ENCODE measurements at regions not wholly inside any gene's neighbourhood (a gene's known extent, or its start where the extent isn't known, plus 50 kb on each side); places are given as distances from the start of the nearest gene placed in this dataset.

- Histone ChIP-seq H3K9ac (ENCODE audit: low read depth, low read length) (no peak overlapping the region), H3K27me3 (ENCODE audit: control insufficient read depth, insufficient read depth, low read length) (no peaks in the 10 kb centered on the region), H3K4me2 (ENCODE audit: low read length) (peak overlapping the region; percentile 2), H3K9me3 (replicated peaks; ENCODE audit: low read length) (no peaks in the 10 kb centered on the region), H3K36me3 (ENCODE audit: insufficient read depth, low read length) (no peaks in the 10 kb centered on the region), H3K4me1 (ENCODE audit: control insufficient read depth, insufficient read depth, low read length) (peaks cover 26% of the 10 kb centered on the region), H3K4me3 (ENCODE audit: low read length) (no peak overlapping the region)
Measured at GRCh38 chr4:81607950-81608349, 136.2 kb upstream of the RASGEF1B start.

- H3K4me1 ChIP-seq (ENCODE audit: control insufficient read depth, insufficient read depth, low read length) = peaks cover 26% of the 10 kb centered on the region
Measured at GRCh38 chr4:81606801-81607501, 135.2 kb upstream of the RASGEF1B start.

DNA sequence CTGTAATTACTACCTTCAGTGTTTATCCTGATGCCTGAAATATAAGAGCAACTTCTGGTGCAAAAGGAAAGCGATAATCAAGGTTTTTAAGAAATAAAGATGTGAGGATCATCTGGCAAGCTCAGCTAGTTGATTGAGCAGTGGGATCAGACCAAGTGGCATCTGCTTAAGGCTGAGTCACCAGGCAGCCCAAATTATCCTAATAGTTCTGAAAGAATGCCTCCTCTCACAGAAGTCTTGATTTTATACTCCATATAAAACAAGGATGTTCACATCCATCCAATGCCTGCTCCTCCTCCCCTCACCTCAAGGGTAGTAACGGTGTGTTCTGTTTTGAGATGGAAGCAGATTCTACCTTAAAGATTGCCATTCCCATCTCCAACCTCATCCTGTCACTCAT lies 134.5 kb upstream of the RASGEF1B start:
- no peak overlapping the region for H3K9ac ChIP-seq (ENCODE audit: low read depth, low read length)
- no peaks in the 10 kb centered on the region for H3K9me3 ChIP-seq (replicated peaks; ENCODE audit: low read length)
- H3K4me1 ChIP-seq (ENCODE audit: control insufficient read depth, insufficient read depth, low read length) = peaks cover 30% of the 10 kb centered on the region
- H3K4me3 ChIP-seq (ENCODE audit: low read length) = peak overlapping the region; percentile 12
- peaks cover 2% of the 10 kb centered on the region for H3K27me3 ChIP-seq (ENCODE audit: control insufficient read depth, insufficient read depth, low read length)
- H3K36me3 ChIP-seq (ENCODE audit: insufficient read depth, low read length) = no peaks in the 10 kb centered on the region
- peak overlapping the region; percentile 60 for H3K4me2 ChIP-seq (ENCODE audit: low read length)

More at GRCh38 chr4:81606801-81607501, 135.2 kb upstream of the RASGEF1B start:
- no peaks in the 10 kb centered on the region for H3K36me3 ChIP-seq (ENCODE audit: insufficient read depth, low read length)
- H3K4me2 ChIP-seq (ENCODE audit: low read length) = peak overlapping the region; percentile 60
- H3K4me3 ChIP-seq (ENCODE audit: low read length) = peak overlapping the region; percentile 12
- no peak overlapping the region for H3K9ac ChIP-seq (ENCODE audit: low read depth, low read length)
- H3K9me3 ChIP-seq (replicated peaks; ENCODE audit: low read length) = no peaks in the 10 kb centered on the region
- peaks cover 2% of the 10 kb centered on the region for H3K27me3 ChIP-seq (ENCODE audit: control insufficient read depth, insufficient read depth, low read length)

GRCh38 chr4:81605271-81605670 lies 133.6 kb upstream of the RASGEF1B start:
- H3K4me3 ChIP-seq (ENCODE audit: low read length) = no peak overlapping the region
- no peak overlapping the region for H3K4me2 ChIP-seq (ENCODE audit: low read length)
- H3K4me1 ChIP-seq (ENCODE audit: control insufficient read depth, insufficient read depth, low read length) = peaks cover 36% of the 10 kb centered on the region
- peaks cover 2% of the 10 kb centered on the region for H3K27me3 ChIP-seq (ENCODE audit: control insufficient read depth, insufficient read depth, low read length)
- H3K9me3 ChIP-seq (replicated peaks; ENCODE audit: low read length) = no peaks in the 10 kb centered on the region
- H3K9ac ChIP-seq (ENCODE audit: low read depth, low read length) = no peak overlapping the region
- H3K36me3 ChIP-seq (ENCODE audit: insufficient read depth, low read length) = no peaks in the 10 kb centered on the region

DNA sequence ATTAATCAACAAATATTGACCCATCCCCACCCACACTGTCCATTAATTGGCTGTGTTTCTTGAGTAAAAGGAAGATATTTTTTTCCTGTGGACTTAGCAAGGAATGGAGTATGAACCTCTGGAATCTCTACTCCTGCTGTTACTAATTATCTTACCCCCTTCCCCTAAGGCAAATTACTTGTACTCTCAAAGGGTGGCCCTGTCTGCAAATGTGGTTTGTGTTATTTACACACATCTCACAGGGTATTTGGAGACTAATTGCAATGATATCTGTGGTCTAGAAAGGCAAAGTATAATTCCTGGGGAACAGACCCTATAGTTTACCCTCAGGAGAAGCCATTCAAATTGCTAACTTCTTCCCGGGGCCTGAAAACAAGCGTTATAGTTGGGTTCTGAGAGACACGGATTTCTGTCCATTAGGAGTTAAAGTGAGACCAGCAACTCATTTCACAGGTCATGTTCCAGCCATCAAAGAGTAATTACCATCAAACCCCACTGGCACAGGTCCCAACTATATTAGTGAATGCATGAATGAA lies 133.0 kb upstream of the RASGEF1B start:
- Histone ChIP-seq H3K9ac (ENCODE audit: low read depth, low read length) (no peak overlapping the region), H3K4me3 (ENCODE audit: low read length) (no peak overlapping the region), H3K9me3 (replicated peaks; ENCODE audit: low read length) (no peaks in the 10 kb centered on the region), H3K27me3 (ENCODE audit: control insufficient read depth, insufficient read depth, low read length) (peaks cover 2% of the 10 kb centered on the region), H3K4me1 (ENCODE audit: control insufficient read depth, insufficient read depth, low read length) (peaks cover 36% of the 10 kb centered on the region), H3K4me2 (ENCODE audit: low read length) (no peak overlapping the region), H3K36me3 (ENCODE audit: insufficient read depth, low read length) (no peaks in the 10 kb centered on the region)

DNA sequence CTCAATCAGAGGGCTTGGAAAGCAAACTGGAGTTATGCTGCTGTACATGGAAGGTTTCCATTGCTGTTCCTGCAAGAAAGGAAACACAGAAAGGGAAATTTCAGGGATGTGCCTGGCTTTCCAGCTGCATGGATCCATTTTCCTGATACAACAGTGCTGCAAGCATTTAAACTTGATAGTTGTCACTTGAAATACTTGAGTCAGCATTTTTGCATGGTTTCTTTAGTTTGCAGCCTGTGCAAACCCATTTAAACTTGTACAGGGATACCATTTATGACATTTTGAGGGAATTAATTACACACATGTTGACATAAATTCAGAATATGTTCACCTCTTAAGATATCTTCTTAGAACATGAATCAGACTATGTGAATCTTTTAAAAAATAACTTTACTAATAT lies 131.1 kb upstream of the RASGEF1B start:
- peaks cover 3% of the 10 kb centered on the region for H3K27me3 ChIP-seq (ENCODE audit: control insufficient read depth, insufficient read depth, low read length)
- no peak overlapping the region for H3K9ac ChIP-seq (ENCODE audit: low read depth, low read length)
- H3K4me2 ChIP-seq (ENCODE audit: low read length) = no peak overlapping the region
- H3K4me3 ChIP-seq (ENCODE audit: low read length) = no peak overlapping the region
- H3K4me1 ChIP-seq (ENCODE audit: control insufficient read depth, insufficient read depth, low read length) = peaks cover 32% of the 10 kb centered on the region
- H3K36me3 ChIP-seq (ENCODE audit: insufficient read depth, low read length) = no peaks in the 10 kb centered on the region
- no peaks in the 10 kb centered on the region for H3K9me3 ChIP-seq (replicated peaks; ENCODE audit: low read length)

- Histone ChIP-seq H3K9ac (ENCODE audit: low read depth, low read length) (no peak overlapping the region), H3K4me2 (ENCODE audit: low read length) (peak overlapping the region; percentile 34), H3K9me3 (replicated peaks; ENCODE audit: low read length) (no peaks in the 10 kb centered on the region), H3K4me1 (ENCODE audit: control insufficient read depth, insufficient read depth, low read length) (peaks cover 17% of the 10 kb centered on the region), H3K36me3 (ENCODE audit: insufficient read depth, low read length) (no peaks in the 10 kb centered on the region), H3K4me3 (ENCODE audit: low read length) (no peak overlapping the region), H3K27me3 (ENCODE audit: control insufficient read depth, insufficient read depth, low read length) (peaks cover 5% of the 10 kb centered on the region)
Measured at GRCh38 chr4:81601358-81601694, 129.6 kb upstream of the RASGEF1B start.

DNA sequence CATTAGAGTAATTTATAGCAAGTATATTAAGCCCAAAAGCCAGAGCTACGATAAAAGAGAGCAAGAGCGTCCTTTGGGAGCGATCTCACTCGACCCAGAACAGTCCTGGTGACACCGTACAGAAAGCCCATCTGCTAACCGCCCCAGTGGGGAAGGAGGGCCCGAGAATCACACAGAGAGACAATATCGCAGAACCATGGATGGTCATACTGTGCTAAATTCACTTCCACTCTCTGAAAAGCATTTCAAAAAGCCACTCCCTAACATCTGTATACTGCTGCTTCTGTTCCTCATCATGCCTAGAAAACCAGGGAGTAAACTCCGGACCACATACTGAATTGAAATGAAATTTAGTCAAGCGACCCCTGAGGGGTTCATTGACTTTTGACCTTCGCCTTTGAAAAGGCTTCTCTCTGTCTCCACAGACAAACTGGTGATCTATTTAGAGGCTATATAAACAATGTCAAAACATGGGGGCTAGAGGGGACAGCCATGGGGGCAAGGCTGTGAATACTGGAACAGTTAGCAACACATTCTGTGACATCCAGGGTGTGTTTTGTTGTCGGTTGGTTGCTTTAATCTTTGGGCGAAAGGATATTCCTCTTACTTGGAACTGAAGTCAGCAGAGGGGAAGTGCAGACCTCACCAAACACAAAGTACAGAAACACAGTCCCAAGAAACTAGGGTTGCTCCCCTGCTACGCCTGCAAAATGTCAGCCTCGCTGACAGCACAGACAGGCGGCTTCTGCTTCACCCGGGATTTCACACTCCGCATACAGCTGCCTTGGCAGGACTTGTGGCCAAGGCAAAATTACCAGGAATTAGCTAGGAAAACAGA lies 129.0 kb upstream of the RASGEF1B start:
- peak overlapping the region; percentile 34 for H3K4me2 ChIP-seq (ENCODE audit: low read length)
- H3K9ac ChIP-seq (ENCODE audit: low read depth, low read length) = no peak overlapping the region
- H3K36me3 ChIP-seq (ENCODE audit: insufficient read depth, low read length) = no peaks in the 10 kb centered on the region
- H3K4me3 ChIP-seq (ENCODE audit: low read length) = no peak overlapping the region
- peaks cover 5% of the 10 kb centered on the region for H3K27me3 ChIP-seq (ENCODE audit: control insufficient read depth, insufficient read depth, low read length)
- peaks cover 11% of the 10 kb centered on the region for H3K4me1 ChIP-seq (ENCODE audit: control insufficient read depth, insufficient read depth, low read length)
- no peaks in the 10 kb centered on the region for H3K9me3 ChIP-seq (replicated peaks; ENCODE audit: low read length)

DNA sequence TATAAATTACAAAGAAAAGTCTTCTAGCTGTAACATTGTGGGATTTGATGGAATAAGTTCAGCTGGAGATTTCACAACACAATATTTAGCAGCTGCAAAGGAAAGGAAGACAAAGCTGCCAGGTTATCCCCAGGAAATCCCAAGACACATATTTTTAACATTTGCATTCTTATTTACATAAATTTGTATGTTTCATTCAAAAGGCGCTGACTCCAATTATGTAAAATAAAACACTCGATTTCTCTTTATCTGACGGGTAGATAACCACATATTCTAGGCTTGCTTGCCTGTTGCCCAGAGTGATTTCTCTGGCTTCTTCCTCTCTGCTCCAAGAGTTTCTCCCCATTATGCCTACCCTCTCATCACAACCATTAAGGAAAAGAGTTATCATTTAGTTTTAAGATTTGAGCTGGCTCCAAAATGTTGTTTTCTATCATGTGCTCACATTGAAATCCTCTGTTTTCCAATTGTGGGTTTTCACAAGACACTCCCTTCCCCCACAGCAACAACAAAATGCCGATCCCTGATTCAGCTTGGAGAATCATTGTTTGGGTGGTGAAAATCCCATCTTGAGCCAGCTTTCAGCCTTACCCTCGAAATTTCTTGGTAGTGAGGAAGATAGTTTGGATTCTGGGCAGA lies 128.2 kb upstream of the RASGEF1B start:
- Histone ChIP-seq H3K36me3 (ENCODE audit: insufficient read depth, low read length) (no peaks in the 10 kb centered on the region), H3K4me3 (ENCODE audit: low read length) (no peak overlapping the region), H3K4me1 (ENCODE audit: control insufficient read depth, insufficient read depth, low read length) (peaks cover 10% of the 10 kb centered on the region), H3K9me3 (replicated peaks; ENCODE audit: low read length) (no peaks in the 10 kb centered on the region), H3K4me2 (ENCODE audit: low read length) (no peak overlapping the region), H3K9ac (ENCODE audit: low read depth, low read length) (no peak overlapping the region), H3K27me3 (ENCODE audit: control insufficient read depth, insufficient read depth, low read length) (peaks cover 5% of the 10 kb centered on the region)

DNA sequence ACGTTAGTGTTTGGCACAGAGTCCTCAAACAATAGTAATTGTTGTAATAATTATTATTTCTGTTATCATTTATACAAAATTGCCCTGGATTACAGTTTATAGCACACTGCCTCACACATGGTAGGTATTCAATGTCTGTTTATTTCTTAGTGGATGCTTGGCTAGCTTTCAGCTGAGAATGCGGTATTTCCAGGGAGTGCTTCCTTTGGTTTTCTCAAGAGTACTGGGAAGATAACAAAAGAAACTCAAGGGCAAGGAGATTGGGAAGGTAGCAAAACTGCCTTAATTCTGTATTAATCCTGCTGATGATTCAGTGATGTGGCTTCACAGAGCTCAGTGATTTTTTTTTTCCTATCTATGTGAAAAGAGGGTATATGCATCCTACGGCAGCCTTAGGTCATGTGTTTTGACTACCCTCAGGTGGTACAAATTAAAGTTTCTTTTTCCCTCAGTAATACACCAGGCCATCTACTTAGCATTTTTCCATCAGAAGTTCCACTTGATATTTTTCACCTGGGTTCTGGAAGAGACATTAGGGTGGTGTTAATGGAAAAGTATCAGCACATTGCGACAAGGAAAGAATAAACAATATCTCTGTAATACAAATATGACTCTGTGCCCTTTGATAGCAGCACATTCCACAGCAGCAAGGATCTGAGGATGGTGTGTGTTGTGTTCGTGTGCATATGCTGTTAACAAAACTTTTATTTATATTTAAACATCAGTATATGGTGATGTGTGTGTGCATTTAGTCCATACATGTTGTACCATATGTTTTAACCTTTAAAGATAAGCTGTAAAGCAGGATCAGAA lies 124.3 kb upstream of the RASGEF1B start:
- Histone ChIP-seq H3K4me3 (ENCODE audit: low read length) (no peak overlapping the region), H3K4me2 (ENCODE audit: low read length) (no peak overlapping the region), H3K27me3 (ENCODE audit: control insufficient read depth, insufficient read depth, low read length) (peaks cover 7% of the 10 kb centered on the region), H3K4me1 (ENCODE audit: control insufficient read depth, insufficient read depth, low read length) (peaks cover 5% of the 10 kb centered on the region), H3K36me3 (ENCODE audit: insufficient read depth, low read length) (no peaks in the 10 kb centered on the region), H3K9ac (ENCODE audit: low read depth, low read length) (no peak overlapping the region), H3K9me3 (replicated peaks; ENCODE audit: low read length) (no peaks in the 10 kb centered on the region)

DNA sequence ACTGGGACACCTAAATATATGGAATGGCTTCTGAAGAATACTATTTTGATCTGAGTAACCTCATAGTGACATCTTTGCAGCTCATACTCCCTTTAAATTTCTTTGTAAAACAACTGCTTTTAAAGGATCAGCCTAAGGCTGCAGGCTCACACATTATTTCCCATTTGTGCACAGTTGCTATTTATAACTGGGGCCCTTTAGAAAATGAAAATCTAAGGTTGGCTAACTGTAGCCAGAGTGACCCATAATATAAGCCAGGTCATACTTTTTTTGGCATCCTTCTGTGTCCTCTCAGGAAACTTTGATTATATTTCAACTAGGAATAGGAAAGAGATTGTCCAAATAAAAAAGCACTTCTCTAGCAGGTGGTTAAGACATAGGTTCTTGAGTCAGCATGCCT lies 123.6 kb upstream of the RASGEF1B start:
- Histone ChIP-seq H3K9me3 (replicated peaks; ENCODE audit: low read length) (no peaks in the 10 kb centered on the region), H3K9ac (ENCODE audit: low read depth, low read length) (no peak overlapping the region), H3K27me3 (ENCODE audit: control insufficient read depth, insufficient read depth, low read length) (peaks cover 8% of the 10 kb centered on the region), H3K36me3 (ENCODE audit: insufficient read depth, low read length) (no peaks in the 10 kb centered on the region), H3K4me1 (ENCODE audit: control insufficient read depth, insufficient read depth, low read length) (no peaks in the 10 kb centered on the region), H3K4me2 (ENCODE audit: low read length) (no peak overlapping the region), H3K4me3 (ENCODE audit: low read length) (no peak overlapping the region)

Measured in skeletal muscle satellite cell (primary cell).